Gastroesophageal sphincter (tissue), 4 donors: ENCODE measurements at regions not wholly inside any gene's neighbourhood (a gene's known extent, or its start where the extent isn't known, plus 50 kb on each side); places are given as distances from the start of the nearest gene placed in this dataset.

Source experiments
- ATAC-seq: fragments of 150-250 bp; one replicate; pipeline ENCODE4 v1.9.1; 2016; ENCODE audit warnings: mild to moderate bottlenecking, moderate library complexity
- H3K27ac ChIP-seq, 4 donors: fragments of 200-600 bp; sonication (generic) in 3 of 4; 1 replicate in 3 of 4; 2 replicates in 1 of 4; pipeline ENCODE4 v1.5.1; 2016 to 2019
- H3K27me3 ChIP-seq: fragments of 200-600 bp; sonication (generic); one replicate; pipeline ENCODE4 v1.5.1; 2019
- H3K36me3 ChIP-seq, 2 donors: fragments of 200-600 bp; sonication (generic); one replicate each; pipeline ENCODE4 v1.5.1; 2019; ENCODE audit warnings: control low read depth in 1 of 2
- H3K4me1 ChIP-seq, 3 donors: fragments of 200-600 bp; sonication (generic); 1 replicate in 2 of 3; 2 replicates in 1 of 3; pipeline ENCODE4 v1.5.1; 2016 to 2019; ENCODE audit warnings: control low read depth in 2 of 3
- H3K4me3 ChIP-seq, 2 donors: fragments of 200-600 bp; sonication (generic); one replicate each; pipeline ENCODE4 v1.5.1; 2019; ENCODE audit warnings: mild to moderate bottlenecking in 1 of 2, moderate library complexity in 1 of 2
- H3K9me3 ChIP-seq, 3 donors: fragments of 200-600 bp; sonication (generic); one replicate each; pipeline ENCODE4 v1.5.1; 2017 to 2019; ENCODE audit warnings: control low read depth in 2 of 3
- EP300 ChIP-seq: sonication (generic); formaldehyde crosslinking; IDR thresholded peaks from one replicate; pipeline ENCODE4 v1.6.1; 2017; ENCODE audit warnings: antibody characterized with exemption, mild to moderate bottlenecking
- POLR2A ChIP-seq, 2 donors: fragments of 450-650 bp; IDR thresholded peaks; one replicate each; pipeline ENCODE4 v1.6.1; 2017; ENCODE audit warnings: antibody characterized with exemption in 2 of 2, mild to moderate bottlenecking in 2 of 2, moderate library complexity in 1 of 2
- POLR2AphosphoS5 ChIP-seq: sonication (generic); formaldehyde crosslinking; IDR thresholded peaks from one replicate; pipeline ENCODE4 v1.6.1; 2017; ENCODE audit warnings: antibody characterized with exemption
- WGBS, 2 donors: methylation state at CpG; one replicate each; pipeline ENCODE4 v1.1.5; 2018; ENCODE audit warnings: low coverage in 1 of 2; 5-methylcytosine and 5-hydroxymethylcytosine counted together
- TF ChIP-seq, protein P1 (sequence below), 4 experiments: fragments of 200-600 bp in 2 of 4; fragments of 450-650 bp in 2 of 4; sonication (generic) in 1 of 4; IDR thresholded peaks; one replicate each; pipeline ENCODE4 v1.5.1; 2017 to 2019; ENCODE audit warnings: antibody characterized with exemption in 4 of 4, mild to moderate bottlenecking in 2 of 4, moderate library complexity in 2 of 4

DNA sequence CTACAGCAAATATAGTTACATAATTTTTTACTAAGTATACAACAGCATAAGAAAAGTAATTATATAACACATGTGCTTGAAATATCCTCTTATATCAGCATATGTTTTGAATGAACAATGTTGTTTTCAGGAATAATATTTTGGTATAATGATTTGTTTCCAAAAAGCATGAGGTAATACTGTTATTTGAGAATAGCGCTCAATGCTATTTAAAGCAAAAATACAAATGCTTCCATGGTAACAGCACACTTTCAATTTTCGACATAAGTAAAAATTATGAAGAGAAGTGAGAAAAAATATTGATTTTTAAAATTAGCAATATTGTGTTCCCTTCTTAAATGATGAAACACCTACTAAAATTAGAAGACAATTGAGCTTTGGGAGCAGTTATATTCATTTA is 715.9 kb upstream of the ATXN8OS start:
- Histone ChIP-seq H3K36me3 (no peaks in the 10 kb centered on the region), H3K4me1 (no peaks in the 10 kb centered on the region), H3K9me3 (no peaks in the 10 kb centered on the region), H3K4me3 (no peak overlapping the region), H3K27me3 (no peaks in the 10 kb centered on the region), H3K27ac (no peak overlapping the region)
- ATAC-seq, result no peak
- TF ChIP-seq EP300, result no peak
- no peak for TF ChIP-seq POLR2AphosphoS5
- no peak for TF ChIP-seq POLR2A (IDR thresholded peaks at IDR 0.05)
- TF ChIP-seq, protein P1, sequence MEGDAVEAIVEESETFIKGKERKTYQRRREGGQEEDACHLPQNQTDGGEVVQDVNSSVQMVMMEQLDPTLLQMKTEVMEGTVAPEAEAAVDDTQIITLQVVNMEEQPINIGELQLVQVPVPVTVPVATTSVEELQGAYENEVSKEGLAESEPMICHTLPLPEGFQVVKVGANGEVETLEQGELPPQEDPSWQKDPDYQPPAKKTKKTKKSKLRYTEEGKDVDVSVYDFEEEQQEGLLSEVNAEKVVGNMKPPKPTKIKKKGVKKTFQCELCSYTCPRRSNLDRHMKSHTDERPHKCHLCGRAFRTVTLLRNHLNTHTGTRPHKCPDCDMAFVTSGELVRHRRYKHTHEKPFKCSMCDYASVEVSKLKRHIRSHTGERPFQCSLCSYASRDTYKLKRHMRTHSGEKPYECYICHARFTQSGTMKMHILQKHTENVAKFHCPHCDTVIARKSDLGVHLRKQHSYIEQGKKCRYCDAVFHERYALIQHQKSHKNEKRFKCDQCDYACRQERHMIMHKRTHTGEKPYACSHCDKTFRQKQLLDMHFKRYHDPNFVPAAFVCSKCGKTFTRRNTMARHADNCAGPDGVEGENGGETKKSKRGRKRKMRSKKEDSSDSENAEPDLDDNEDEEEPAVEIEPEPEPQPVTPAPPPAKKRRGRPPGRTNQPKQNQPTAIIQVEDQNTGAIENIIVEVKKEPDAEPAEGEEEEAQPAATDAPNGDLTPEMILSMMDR (IDR thresholded peaks at IDR 0.05), result no peak
- 76 to 84% methylated on average over 2 of the region's 2 CpGs for WGBS, 2 donors

DNA sequence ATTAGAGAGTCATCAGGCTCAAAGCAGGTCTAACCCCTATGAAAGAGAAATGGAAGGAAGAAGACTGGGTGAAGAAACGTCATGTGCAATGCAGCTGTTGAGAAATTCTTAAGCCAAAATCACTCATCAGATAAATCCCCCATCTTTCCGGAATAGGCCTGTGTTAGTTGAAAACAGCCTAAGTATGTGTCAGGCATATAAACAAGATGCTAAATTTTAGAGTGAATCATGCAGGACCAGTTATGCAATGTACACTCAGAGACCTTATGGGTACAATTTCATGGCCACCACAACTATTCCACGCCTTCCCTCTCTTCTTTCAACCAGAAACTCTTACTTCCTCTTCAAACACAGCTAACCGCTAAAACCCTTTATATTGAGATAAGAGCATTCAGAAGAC is 717.7 kb upstream of the ATXN8OS start:
- H3K27me3 ChIP-seq, result no peaks in the 10 kb centered on the region
- H3K4me1 ChIP-seq, result no peaks in the 10 kb centered on the region
- 51 to 54% methylated on average over 4 of the region's 4 CpGs for WGBS, 2 donors
- no peak for ATAC-seq
- no peak overlapping the region for H3K4me3 ChIP-seq
- no peak overlapping the region for H3K27ac ChIP-seq
- TF ChIP-seq, protein P1 (IDR thresholded peaks at IDR 0.05), result no peak
- TF ChIP-seq EP300 (no peak), POLR2AphosphoS5 (no peak), POLR2A (IDR thresholded peaks at IDR 0.05) (no peak)
- no peaks in the 10 kb centered on the region for H3K9me3 ChIP-seq
- no peaks in the 10 kb centered on the region for H3K36me3 ChIP-seq

DNA sequence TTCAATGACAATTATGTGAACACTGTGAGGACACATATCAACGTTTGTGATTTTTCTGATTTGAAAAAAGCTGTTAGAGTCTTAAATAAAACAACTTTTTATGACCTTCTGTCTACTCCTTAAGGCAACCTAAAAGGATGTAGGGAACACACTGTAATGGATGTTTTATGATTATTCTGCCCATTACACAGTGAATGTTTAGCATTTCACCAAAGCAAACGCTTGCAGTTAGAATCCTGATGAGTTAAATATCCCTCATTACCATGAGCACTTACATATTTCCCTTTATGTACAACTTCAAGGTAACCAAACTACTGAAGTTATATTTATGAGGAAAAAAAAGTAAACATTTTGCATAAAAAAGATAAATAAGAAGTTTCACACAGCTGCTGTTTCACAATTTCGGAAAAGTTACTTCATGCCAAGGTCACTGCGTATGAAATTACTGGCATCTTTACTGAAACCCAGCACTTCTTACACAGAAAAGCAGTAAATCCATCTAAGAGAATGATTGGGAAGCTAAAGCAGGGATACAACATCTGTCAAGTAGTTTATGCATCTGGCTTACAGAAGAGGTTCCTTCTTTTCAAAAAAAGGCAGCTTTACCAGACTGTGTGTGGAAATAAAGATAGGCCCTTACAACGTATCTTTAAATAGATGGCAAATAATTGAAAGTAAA is 733.7 kb upstream of the ATXN8OS start:
- H3K9me3 ChIP-seq, result peaks cover 0 to 10% (median 0%) of the 10 kb centered on the region in 3 donors
- no peak for ATAC-seq
- no peak overlapping the region for H3K27ac ChIP-seq
- H3K4me1 ChIP-seq, result no peaks in the 10 kb centered on the region
- TF ChIP-seq, protein P1 (IDR thresholded peaks at IDR 0.05), result no peak
- TF ChIP-seq POLR2A (IDR thresholded peaks at IDR 0.05), result no peak
- TF ChIP-seq POLR2AphosphoS5, result no peak
- no peak for TF ChIP-seq EP300
- no peaks in the 10 kb centered on the region for H3K27me3 ChIP-seq
- WGBS, 2 donors, result 37 to 58% methylated on average over 5 of the region's 5 CpGs
- H3K4me3 ChIP-seq, result no peak overlapping the region
- H3K36me3 ChIP-seq, result no peaks in the 10 kb centered on the region

GRCh38 chr13:69363360-69363759 is 744.3 kb upstream of the ATXN8OS start:
- H3K4me3 ChIP-seq, result no peak overlapping the region
- no peak overlapping the region for H3K27ac ChIP-seq
- ATAC-seq, result no peak
- no peaks in the 10 kb centered on the region for H3K9me3 ChIP-seq
- no peaks in the 10 kb centered on the region for H3K27me3 ChIP-seq
- 51 to 58% methylated on average over 3 of the region's 3 CpGs for WGBS, 2 donors
- H3K4me1 ChIP-seq, result no peaks in the 10 kb centered on the region
- TF ChIP-seq EP300, result no peak
- TF ChIP-seq, protein P1 (IDR thresholded peaks at IDR 0.05), result no peak
- TF ChIP-seq POLR2A (IDR thresholded peaks at IDR 0.05), result no peak
- no peak for TF ChIP-seq POLR2AphosphoS5
- H3K36me3 ChIP-seq, result no peaks in the 10 kb centered on the region

DNA sequence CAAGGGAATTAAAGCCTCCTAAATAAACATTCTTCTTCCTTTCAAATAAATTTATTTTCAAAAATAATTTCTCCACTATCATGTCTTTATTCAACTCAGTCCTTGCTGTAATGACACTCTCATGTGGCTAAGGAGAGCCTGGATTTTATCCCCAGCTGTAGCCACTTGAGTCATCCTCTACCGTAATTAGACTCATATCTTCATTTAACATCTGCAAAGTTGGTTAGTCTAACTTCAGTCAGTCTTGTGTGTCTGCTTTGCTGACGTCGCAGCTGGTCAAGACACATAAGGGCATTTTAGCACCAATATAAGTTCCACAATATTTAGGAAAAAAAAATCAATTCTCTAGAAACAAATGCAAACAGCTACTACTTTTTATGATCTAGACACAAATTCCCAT is 776.4 kb upstream of the ATXN8OS start:
- H3K4me3 ChIP-seq, result no peak overlapping the region
- no peaks in the 10 kb centered on the region for H3K36me3 ChIP-seq
- H3K27me3 ChIP-seq, result no peaks in the 10 kb centered on the region
- H3K4me1 ChIP-seq, result no peaks in the 10 kb centered on the region
- ATAC-seq, result no peak
- 54 to 56% methylated on average over 2 to 3 of the region's 3 CpGs for WGBS, 2 donors
- no peak overlapping the region for H3K27ac ChIP-seq
- H3K9me3 ChIP-seq, result no peaks in the 10 kb centered on the region
- TF ChIP-seq POLR2AphosphoS5, result no peak
- TF ChIP-seq POLR2A (IDR thresholded peaks at IDR 0.05), result no peak
- TF ChIP-seq, protein P1 (IDR thresholded peaks at IDR 0.05), result no peak
- no peak for TF ChIP-seq EP300
